H1 (cell line): ENCODE measurements at regions not wholly inside any gene's neighbourhood (a gene's known extent, or its start where the extent isn't known, plus 50 kb on each side); places are given as distances from the start of the nearest gene placed in this dataset.

Experiments used
- CTCF ChIA-PET: fragments of 300-600 bp; sonication (Branson Sonifier 250); formaldehyde crosslinking; loops from one replicate; lab custom pipeline; 2021; ENCODE audit not compliant: partially characterized antibody; lab: Charles Lee
- POLR2A ChIA-PET: fragments of 300-600 bp; sonication (Branson Sonifier 250); formaldehyde crosslinking; loops from one replicate; lab custom pipeline; 2021; ENCODE audit warnings: inconsistent platforms; ENCODE audit not compliant: partially characterized antibody; lab: Charles Lee
- DNase-seq, 2 experiments: peaks; one replicate each; pipeline versions ENCODE4 v3.0.0 to v3.0.0-alpha.2; 2010 to 2022; ENCODE audit warnings: low spot score in 2 of 2, low read depth in 1 of 2, mixed read lengths in 1 of 2
- FAIRE-seq: peaks from 2 replicates; lab custom pipeline; 2011; peaks lifted over from hg19 to GRCh38; lab: Jason Lieb, UNC
- H2AFZ ChIP-seq: 2 replicates; pipeline ENCODE4 v1.8.1; 2012; ENCODE audit warnings: low read length, inconsistent platforms
- H2AK5ac ChIP-seq: 2 replicates; pipeline ENCODE4 v1.6.1; 2013; ENCODE audit warnings: low read depth, low read length
- H2BK120ac ChIP-seq: replicated peaks from 2 replicates; pipeline ENCODE3; 2013; ENCODE audit warnings: low read depth, low read length, inconsistent platforms
- H2BK12ac ChIP-seq: 2 replicates; pipeline ENCODE4 v1.6.1; 2013; ENCODE audit warnings: low read depth, low read length
- H2BK15ac ChIP-seq: 2 replicates; pipeline ENCODE4 v1.6.1; 2013; ENCODE audit warnings: low read length
- H2BK20ac ChIP-seq: 2 replicates; pipeline ENCODE4 v1.6.1; 2013; ENCODE audit warnings: low read length
- H2BK5ac ChIP-seq: 2 replicates; pipeline ENCODE4 v1.6.1; 2013; ENCODE audit warnings: low read depth, low read length
- H3K14ac ChIP-seq: 2 replicates; pipeline ENCODE4 v1.6.1; 2013; ENCODE audit warnings: inconsistent platforms; ENCODE audit not compliant: insufficient read length
- H3K18ac ChIP-seq: 2 replicates; pipeline ENCODE4 v1.6.1; 2013; ENCODE audit warnings: low read length; ENCODE audit errors: extremely low read depth
- H3K23ac ChIP-seq: 2 replicates; pipeline ENCODE4 v1.6.1; 2013; ENCODE audit warnings: inconsistent platforms; ENCODE audit not compliant: insufficient read length
- H3K23me2 ChIP-seq: 2 replicates; pipeline ENCODE4 v1.6.1; 2013; ENCODE audit warnings: low read depth, low read length
- H3K27ac ChIP-seq: 2 replicates; pipeline ENCODE4 v1.6.1; 2011; ENCODE audit warnings: low read depth, low read length, inconsistent platforms
- H3K27me3 ChIP-seq, 4 experiments: replicated peaks in 1 of 4; 1 replicate in 1 of 4; 2 replicates in 3 of 4; pipeline versions ENCODE4 v1.6.1 to v1.8.1; 2011 to 2013; ENCODE audit warnings: low read length in 3 of 4, mild to moderate bottlenecking in 3 of 4, inconsistent platforms in 2 of 4, mixed read lengths in 2 of 4, moderate library complexity in 1 of 4; ENCODE audit not compliant: control insufficient read depth in 3 of 4, insufficient read depth in 3 of 4; ENCODE audit errors: extremely low read depth in 1 of 4
- H3K36me3 ChIP-seq, 4 experiments: 2 replicates each; pipeline versions ENCODE4 v1.6.1 to v1.8.1; 2011 to 2013; ENCODE audit warnings: mild to moderate bottlenecking in 4 of 4, low read length in 3 of 4, moderate library complexity in 2 of 4, control low read depth in 1 of 4, inconsistent platforms in 1 of 4; ENCODE audit not compliant: insufficient read depth in 4 of 4, control insufficient read depth in 2 of 4
- H3K4ac ChIP-seq: replicated peaks from 2 replicates; pipeline ENCODE3; 2013; ENCODE audit warnings: low read length, low read depth, mixed read lengths, inconsistent platforms; ENCODE audit not compliant: insufficient read length
- H3K4me1 ChIP-seq, 4 experiments: replicated peaks in 1 of 4; 1 replicate in 1 of 4; 2 replicates in 3 of 4; pipeline versions ENCODE4 v1.6.1 to v1.8.1; 2011 to 2013; ENCODE audit warnings: low read length in 3 of 4, inconsistent platforms in 2 of 4, mixed read lengths in 1 of 4; ENCODE audit not compliant: insufficient read depth in 4 of 4, control insufficient read depth in 3 of 4
- H3K4me2 ChIP-seq, 2 experiments: 2 replicates each; pipeline versions ENCODE4 v1.6.1 to v1.8.1; 2011 to 2013; ENCODE audit warnings: low read depth in 2 of 2, low read length in 2 of 2, control low read depth in 1 of 2, inconsistent platforms in 1 of 2, mild to moderate bottlenecking in 1 of 2; ENCODE audit not compliant: insufficient read depth in 1 of 2
- H3K4me3 ChIP-seq, 4 experiments: fragments of 200-600, 300-600 bp in 1 of 4; sonication (generic), shearing (Covaris generic), sonication (Bioruptor Twin) in 1 of 4; 2 replicates each; pipeline versions ENCODE4 v1.5.1 to v1.8.1; 2011 to 2016; ENCODE audit warnings: low read length in 4 of 4, low read depth in 3 of 4, control low read depth in 2 of 4, inconsistent platforms in 2 of 4, mild to moderate bottlenecking in 2 of 4, mixed read lengths in 1 of 4, moderate library complexity in 1 of 4; ENCODE audit not compliant: insufficient read depth in 2 of 4; ENCODE audit errors: extremely low read depth in 1 of 4
- H3K56ac ChIP-seq: replicated peaks from 2 replicates; pipeline ENCODE3; 2013; ENCODE audit warnings: low read depth, mild to moderate bottlenecking, mixed read lengths, low read length, inconsistent platforms; ENCODE audit not compliant: insufficient read length
- H3K79me1 ChIP-seq: 2 replicates; pipeline ENCODE4 v1.6.1; 2013; ENCODE audit warnings: low read depth, low read length, control low read depth
- H3K79me2 ChIP-seq, 2 experiments: 2 replicates each; pipeline versions ENCODE4 v1.6.1 to v1.8.1; 2012 to 2013; ENCODE audit warnings: low read length in 2 of 2, mild to moderate bottlenecking in 2 of 2, inconsistent platforms in 1 of 2; ENCODE audit not compliant: insufficient read depth in 2 of 2, control insufficient read depth in 1 of 2
- H3K9ac ChIP-seq, 4 experiments: replicated peaks in 1 of 4; 1 replicate in 1 of 4; 2 replicates in 3 of 4; pipeline versions ENCODE4 v1.6.1 to v1.8.1; 2011 to 2013; ENCODE audit warnings: low read depth in 3 of 4, low read length in 3 of 4, control low read depth in 2 of 4, mild to moderate bottlenecking in 2 of 4, moderate library complexity in 2 of 4, inconsistent platforms in 1 of 4; ENCODE audit errors: extremely low read depth in 1 of 4
- H3K9me3 ChIP-seq, 2 experiments: 2 replicates each; pipeline versions ENCODE4 v1.6.1 to v1.8.1; 2012 to 2013; ENCODE audit warnings: mild to moderate bottlenecking in 2 of 2, moderate library complexity in 2 of 2, control low read depth in 1 of 2, inconsistent platforms in 1 of 2, low read depth in 1 of 2, low read length in 1 of 2, mixed read lengths in 1 of 2; ENCODE audit not compliant: insufficient read depth in 2 of 2
- H4K20me1 ChIP-seq, 2 experiments: replicated peaks in 1 of 2; 2 replicates each; pipeline versions ENCODE3 to v1.8.1; 2011 to 2013; ENCODE audit warnings: inconsistent platforms in 2 of 2, low read length in 2 of 2, mild to moderate bottlenecking in 1 of 2; ENCODE audit not compliant: insufficient read depth in 2 of 2, control insufficient read depth in 1 of 2
- H4K5ac ChIP-seq: 2 replicates; pipeline ENCODE4 v1.6.1; 2013; ENCODE audit warnings: low read length, low read depth, mixed read lengths, inconsistent platforms; ENCODE audit not compliant: insufficient read length
- H4K8ac ChIP-seq: 2 replicates; pipeline ENCODE4 v1.8.0; 2013; ENCODE audit warnings: mild to moderate bottlenecking, moderate library complexity, low read length, inconsistent platforms; ENCODE audit not compliant: insufficient read depth; ENCODE audit errors: extremely low read depth
- H4K91ac ChIP-seq: replicated peaks from 2 replicates; pipeline ENCODE3; 2013; ENCODE audit warnings: low read length, mixed read lengths, inconsistent platforms; ENCODE audit not compliant: insufficient read length
- CHD1 ChIP-seq: IDR thresholded peaks from 2 replicates; pipeline ENCODE4 v1.6.1; 2012; ENCODE audit warnings: low read depth, low read length, improper control_type of control experiment
- CTBP2 ChIP-seq: IDR thresholded peaks from 2 replicates; pipeline ENCODE4 v1.7.0; 2011; ENCODE audit warnings: borderline replicate concordance, mild to moderate bottlenecking, moderate library complexity, mixed read lengths, low read length; ENCODE audit not compliant: insufficient read depth, insufficient read length
- EP300 ChIP-seq, 2 experiments: IDR thresholded peaks; 1 replicate in 1 of 2; 2 replicates in 1 of 2; pipeline ENCODE4 v1.6.1; 2011 to 2012; ENCODE audit warnings: low read depth in 2 of 2, low read length in 2 of 2, mild to moderate bottlenecking in 2 of 2, borderline replicate concordance in 1 of 2, inconsistent platforms in 1 of 2, moderate library complexity in 1 of 2
- GTF2F1 ChIP-seq: IDR thresholded peaks from 2 replicates; pipeline ENCODE4 v1.6.1; 2012; ENCODE audit warnings: low read depth, low read length, improper control_type of control experiment, borderline replicate concordance
- HDAC2 ChIP-seq, 2 experiments: fragments of 300-600 bp in 1 of 2; sonication (generic) in 1 of 2; IDR thresholded peaks; 2 replicates each; pipeline ENCODE4 v1.6.1; 2011 to 2012; ENCODE audit warnings: low read depth in 2 of 2, low read length in 2 of 2, mild to moderate bottlenecking in 2 of 2, moderate library complexity in 2 of 2, borderline replicate concordance in 1 of 2, inconsistent platforms in 1 of 2
- JUN ChIP-seq: IDR thresholded peaks from 2 replicates; pipeline ENCODE4 v1.6.1; 2011; ENCODE audit warnings: low read depth, mild to moderate bottlenecking, improper control_type of control experiment, low read length
- KDM1A ChIP-seq: fragments of 200-600, 300-600 bp; sonication (generic); IDR thresholded peaks from 2 replicates; pipeline ENCODE4 v1.7.1; 2016; ENCODE audit warnings: mild to moderate bottlenecking, low read length, borderline replicate concordance
- KDM4A ChIP-seq: IDR thresholded peaks from one replicate; pipeline ENCODE4 v1.7.1; 2012; ENCODE audit warnings: low read depth, mild to moderate bottlenecking, moderate library complexity, low read length, inconsistent platforms; ENCODE audit not compliant: severe bottlenecking
- POLR2A ChIP-seq, 2 experiments: IDR thresholded peaks; 1 replicate in 1 of 2; 2 replicates in 1 of 2; pipeline ENCODE4 v1.6.1; 2011; ENCODE audit warnings: low read depth in 2 of 2, low read length in 2 of 2, mild to moderate bottlenecking in 2 of 2; ENCODE audit errors: control extremely low read depth in 1 of 2
- POLR2AphosphoS5 ChIP-seq: IDR thresholded peaks from 2 replicates; pipeline ENCODE4 v1.6.1; 2011; ENCODE audit warnings: low read depth, low read length
- RNF2 ChIP-seq: fragments of 200-900, 300-1000 bp; sonication (generic); IDR thresholded peaks from 2 replicates; pipeline ENCODE4 v1.7.1; 2016; ENCODE audit warnings: borderline replicate concordance, low read depth, mild to moderate bottlenecking, antibody characterized with exemption, low read length; ENCODE audit not compliant: poor library complexity, severe bottlenecking; ENCODE audit errors: missing control alignments
- SIRT6 ChIP-seq: IDR thresholded peaks from one replicate; pipeline ENCODE4 v1.7.1; 2012; ENCODE audit warnings: low read length, inconsistent platforms
- SP2 ChIP-seq: IDR thresholded peaks from 2 replicates; pipeline ENCODE4 v1.6.1; 2012; ENCODE audit warnings: mild to moderate bottlenecking, low read length, inconsistent platforms
- ZNF274 ChIP-seq: IDR thresholded peaks from 2 replicates; pipeline ENCODE4 v1.7.0; 2012; ENCODE audit warnings: low read length, borderline replicate concordance; ENCODE audit errors: extremely low read depth
- WGBS, 2 experiments: shearing (Covaris generic) in 1 of 2; methylation state at CpG; one replicate each; pipeline versions ENCODE4 v1.1.6 to v1.1.7; 2013 to 2015; ENCODE audit warnings: low lambda C conversion rate in 2 of 2, mixed read lengths in 2 of 2, inconsistent platforms in 1 of 2, low coverage in 1 of 2, missing lambda C conversion rate in 1 of 2; ENCODE audit not compliant: insufficient replicate concordance in 2 of 2, insufficient coverage in 1 of 2, insufficient read length in 1 of 2; ENCODE audit errors: extremely low coverage in 1 of 2, missing lambda C conversion rate in 1 of 2; 5-methylcytosine and 5-hydroxymethylcytosine counted together

DNA sequence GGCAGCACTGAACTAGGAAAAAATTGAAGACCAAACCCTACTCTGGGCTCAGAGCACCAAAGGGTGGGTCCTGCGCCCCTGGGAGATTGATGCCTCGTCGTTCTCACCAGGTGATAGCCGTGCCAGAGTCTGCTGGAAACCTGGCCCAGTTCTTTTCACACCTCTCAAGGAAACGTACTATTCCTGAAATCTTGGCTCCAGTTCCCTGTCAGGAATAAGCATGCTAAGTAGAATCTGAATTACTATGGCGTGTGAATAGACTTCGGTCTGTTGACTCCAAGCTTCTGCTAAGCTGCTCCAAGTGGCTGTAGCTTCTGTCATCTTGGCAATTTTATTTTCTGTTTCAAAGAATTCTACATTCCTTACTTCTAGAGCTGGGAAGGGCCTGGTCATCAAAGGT is 75.4 kb downstream of the MARCHF4 start:
- no peak overlapping the region for H3K9ac ChIP-seq
- H3K79me1 ChIP-seq = no peaks in the 10 kb centered on the region
- FAIRE-seq (no peak), DNase-seq (no peak)
- no peaks in the 10 kb centered on the region for H4K20me1 ChIP-seq
- no peaks in the 10 kb centered on the region for H3K79me2 ChIP-seq
- H2AFZ ChIP-seq = no peak overlapping the region
- H4K91ac ChIP-seq = no peak overlapping the region
- no peaks in the 10 kb centered on the region for H3K9me3 ChIP-seq
- no peak overlapping the region for H2BK12ac ChIP-seq
- H4K5ac ChIP-seq = no peak overlapping the region
- POLR2A ChIA-PET = interaction anchor here (1.3 to 1.4 kb wide), 2 partner anchors 10 to 11 kb away, joined by 3 to 8 read pairs; no protein-coding TSS in a partner anchor
- no peak overlapping the region for H3K23ac ChIP-seq
- H2BK120ac ChIP-seq = no peak overlapping the region
- no peak overlapping the region for H3K18ac ChIP-seq
- H3K56ac ChIP-seq = no peak overlapping the region
- H3K27me3 ChIP-seq = 0 out of 7 replicates have a peak, but pooled peaks cover 0 to 3% (median 0%) of the 10 kb centered on the region in 4 experiments
- no peak overlapping the region for H3K14ac ChIP-seq
- no peak overlapping the region for H3K4me3 ChIP-seq
- H3K27ac ChIP-seq = no peak overlapping the region
- CTCF ChIA-PET = interaction anchor here (0.7 to 2.0 kb wide), 7 partner anchors 11 to 1827 kb away, joined by 3 to 10 read pairs (median 3); no protein-coding TSS in a partner anchor
- H3K36me3 ChIP-seq = no peaks in the 10 kb centered on the region
- WGBS, 2 experiments = 95% methylated on average over 7 of the region's 7 CpGs; no CpG with 5 or more reads in 1 of the 2 experiments
- H3K23me2 ChIP-seq = no peaks in the 10 kb centered on the region
- H2BK5ac ChIP-seq = no peak overlapping the region
- H4K8ac ChIP-seq = no peak overlapping the region
- no peak overlapping the region for H2AK5ac ChIP-seq
- H3K4me2 ChIP-seq = no peak overlapping the region
- peaks cover 0 to 16% (median 10%) of the 10 kb centered on the region in 4 experiments; a peak in 6 of 7 replicates for H3K4me1 ChIP-seq
- no peak overlapping the region for H3K4ac ChIP-seq
- no peak overlapping the region for H2BK15ac ChIP-seq
- no peak overlapping the region for H2BK20ac ChIP-seq
- TF ChIP-seq RNF2 (no peak), GTF2F1 (no peak), ZNF274 (no peak), SIRT6 (no peak), CHD1 (no peak), JUN (no peak), HDAC2 (IDR thresholded peaks at IDR 0.05; ENCODE audit: borderline replicate concordance in 1 of 2, low read depth in 2 of 2, low read length in 2 of 2) (no peak), CTBP2 (no peak), POLR2A (IDR thresholded peaks at IDR 0.05; ENCODE audit: control extremely low read depth in 1 of 2, low read depth in 2 of 2, low read length in 2 of 2) (no peak), KDM4A (no peak), SP2 (no peak), POLR2AphosphoS5 (no peak), KDM1A (no peak), EP300 (IDR thresholded peaks at IDR 0.05; ENCODE audit: borderline replicate concordance in 1 of 2, low read depth in 2 of 2, low read length in 2 of 2) (no peak)
